Kidney glomerular epithelial cell (primary cell): ENCODE measurements at regions not wholly inside any gene's neighbourhood (a gene's known extent, or its start where the extent isn't known, plus 50 kb on each side); places are given as distances from the start of the nearest gene placed in this dataset.
A peak's percentile ranks its signal among the peaks of the same experiment; 100 is the strongest.
"Not testable (repeated sequence)": the region's sequence is repeated elsewhere in the genome, so short reads cannot be mapped to it uniquely, and the experiment has no call there.

Experiments used
- DNase-seq: peaks from one replicate; lab custom pipeline; 2025; lab: John Stamatoyannopoulos, UW

GRCh38 chr22:49527611-49528419 lies 299.9 kb downstream of the BRD1 start:
- no peak for DNase-seq

GRCh38 chr22:49525801-49526535 lies 301.7 kb downstream of the BRD1 start:
- no peak for DNase-seq

GRCh38 chr22:49525360-49525759 lies 302.3 kb downstream of the BRD1 start:
- DNase-seq, result no peak

- DNase-seq, result no peak
Observed at GRCh38 chr22:49524362-49524761, 303.3 kb downstream of the BRD1 start.

GRCh38 chr22:49523374-49524008 lies 304.2 kb downstream of the BRD1 start:
- DNase-seq, result no peak

- DNase-seq, result no peak
Observed at GRCh38 chr22:49522582-49523373, 304.9 kb downstream of the BRD1 start.

- DNase-seq, result no peak
Observed at GRCh38 chr22:49521787-49522224, 305.9 kb downstream of the BRD1 start.

GRCh38 chr22:49519117-49519737 lies 308.4 kb downstream of the BRD1 start:
- DNase-seq, result no peak

GRCh38 chr22:49518436-49518970 lies 309.2 kb downstream of the BRD1 start:
- no peak for DNase-seq

GRCh38 chr22:49517667-49518185 lies 309.9 kb downstream of the BRD1 start:
- no peak for DNase-seq

GRCh38 chr22:49517211-49517610 lies 310.5 kb downstream of the BRD1 start:
- DNase-seq, result no peak

- no peak for DNase-seq
Observed at GRCh38 chr22:49515475-49515874, 312.2 kb downstream of the BRD1 start.

GRCh38 chr22:49514641-49515040 lies 313.0 kb downstream of the BRD1 start:
- peak; percentile 0 for DNase-seq

GRCh38 chr22:49514211-49514610 lies 313.5 kb downstream of the BRD1 start:
- no peak for DNase-seq

- no peak for DNase-seq
Observed at GRCh38 chr22:49513358-49513851, 314.3 kb downstream of the BRD1 start.

GRCh38 chr22:49512487-49513165 lies 315.0 kb downstream of the BRD1 start:
- no peak for DNase-seq

- DNase-seq, result not testable (repeated sequence)
Observed at GRCh38 chr22:49511393-49512189, 316.1 kb downstream of the BRD1 start.

- DNase-seq, result no peak
Observed at GRCh38 chr22:49510718-49511117, 317.0 kb downstream of the BRD1 start.

GRCh38 chr22:49509016-49509415 lies 318.7 kb downstream of the BRD1 start:
- DNase-seq, result no peak
